GM18873 (cell line): ENCODE measurements at regions not wholly inside any gene's neighbourhood (a gene's known extent, or its start where the extent isn't known, plus 50 kb on each side); places are given as distances from the start of the nearest gene placed in this dataset.
A peak's percentile ranks its signal among the peaks of the same experiment; 100 is the strongest.

Experiments
- ATAC-seq: cut with Tn5 transposase; IDR thresholded peaks from one replicate; pipeline ENCODE4 v1.9.1; 2021; ENCODE audit warnings: mild to moderate bottlenecking, moderate library complexity, moderate number of reproducible peaks; ENCODE audit not compliant: unreplicated experiment, low FRiP score

- ATAC-seq = no peak
Observed at GRCh38 chr6:96460052-96460700, 61.4 kb upstream of the UFL1 start.

- no peak for ATAC-seq
Observed at GRCh38 chr6:96465321-96465903, 56.2 kb upstream of the UFL1 start.

GRCh38 chr6:96466147-96466863 is 55.3 kb upstream of the UFL1 start:
- ATAC-seq = peak; percentile 43

GRCh38 chr6:96467814-96468213 is 53.8 kb upstream of the UFL1 start:
- no peak for ATAC-seq

GRCh38 chr6:96468281-96468680 is 53.3 kb upstream of the UFL1 start:
- ATAC-seq = no peak

- no peak for ATAC-seq
Observed at GRCh38 chr6:96468681-96469224, 52.9 kb upstream of the UFL1 start.

GRCh38 chr6:96469312-96469711 is 52.3 kb upstream of the UFL1 start:
- no peak for ATAC-seq

- no peak for ATAC-seq
Observed at GRCh38 chr6:96470296-96470695, 51.3 kb upstream of the UFL1 start.
